HG02588 (cell line): ENCODE measurements at regions not wholly inside any gene's neighbourhood (a gene's known extent, or its start where the extent isn't known, plus 50 kb on each side); places are given as distances from the start of the nearest gene placed in this dataset.

Source experiments
- ATAC-seq: cut with Tn5 transposase; IDR thresholded peaks from one replicate; pipeline ENCODE4 v1.9.1; 2021; ENCODE audit warnings: mild to moderate bottlenecking, moderate library complexity; ENCODE audit not compliant: unreplicated experiment

DNA sequence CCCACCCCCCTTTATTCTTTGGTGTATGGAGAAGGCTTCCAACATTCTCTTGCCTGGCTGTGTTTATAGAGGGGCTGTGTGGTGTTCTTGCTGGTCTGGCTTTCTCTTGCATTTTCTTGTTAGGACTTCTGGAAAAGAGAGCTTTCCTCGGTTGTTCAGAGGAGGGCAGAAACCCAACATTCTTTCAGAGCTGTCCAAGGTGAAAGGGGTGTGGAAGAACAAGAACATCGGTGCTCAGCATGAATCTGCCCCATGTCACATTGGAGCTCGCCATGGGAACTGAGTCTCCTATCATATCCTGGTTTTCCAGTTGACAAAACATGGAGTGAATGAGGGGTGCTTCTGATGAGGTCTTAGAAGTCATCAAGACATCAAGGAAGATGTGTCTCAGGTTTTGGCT, 281.8 kb downstream of the RNF144B start:
- ATAC-seq, result no peak

DNA sequence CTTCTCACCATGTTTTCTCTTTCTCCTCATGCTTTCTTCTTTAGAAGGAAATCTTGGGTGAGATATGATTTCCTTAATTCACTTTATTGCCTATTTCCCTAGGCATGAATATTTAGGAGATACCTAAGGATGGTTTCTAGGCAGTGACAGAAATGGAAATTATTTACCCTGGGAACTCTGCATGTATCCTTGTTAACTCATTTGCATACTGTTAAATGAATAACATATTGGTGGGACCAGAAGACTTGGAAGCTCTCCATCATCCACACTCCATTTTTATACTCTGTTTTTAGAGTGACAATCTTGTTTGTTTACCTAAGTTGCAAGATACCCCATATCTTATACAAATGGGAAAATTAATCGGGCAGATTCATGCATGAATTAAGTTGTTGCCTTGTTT, 285.7 kb downstream of the RNF144B start:
- ATAC-seq, result no peak

DNA sequence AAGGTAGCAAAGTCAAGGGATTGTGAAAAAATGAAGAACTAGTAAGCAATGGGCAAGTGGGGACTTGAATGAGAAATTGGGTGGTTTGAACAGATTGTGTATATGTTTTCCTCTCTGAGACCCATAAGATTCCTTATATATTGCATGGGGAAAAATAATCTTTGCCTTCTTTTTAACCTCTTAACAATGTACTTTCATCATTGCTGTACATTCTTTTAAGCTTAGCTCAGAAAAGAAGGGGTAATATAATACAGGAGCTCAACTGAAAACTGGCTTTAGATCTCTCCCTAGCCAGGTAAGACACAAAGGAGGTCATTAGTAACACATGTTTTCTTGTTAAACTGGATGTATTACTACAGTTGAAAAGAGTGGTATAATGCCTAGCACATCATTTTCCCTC, 287.2 kb downstream of the RNF144B start:
- no peak for ATAC-seq

DNA sequence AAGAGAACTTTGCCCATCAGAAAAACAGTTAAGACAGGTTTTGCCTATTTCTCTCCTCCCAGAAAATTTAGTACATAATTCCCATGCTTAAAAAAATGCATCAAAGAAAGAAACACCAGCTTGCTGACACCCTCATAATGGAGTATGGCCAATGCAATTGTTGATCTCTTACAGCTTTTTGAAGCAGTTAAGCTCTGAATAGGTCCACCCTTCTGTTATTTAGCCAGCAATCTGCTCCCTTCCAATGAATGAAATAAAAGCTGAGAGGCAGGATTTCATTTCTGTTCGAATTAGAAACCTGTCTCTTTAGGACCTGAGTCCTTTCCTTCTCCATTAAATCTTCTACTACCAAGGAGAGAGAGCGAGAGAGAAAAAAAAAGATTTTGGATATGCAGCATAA, 288.7 kb downstream of the RNF144B start:
- ATAC-seq, result no peak

DNA sequence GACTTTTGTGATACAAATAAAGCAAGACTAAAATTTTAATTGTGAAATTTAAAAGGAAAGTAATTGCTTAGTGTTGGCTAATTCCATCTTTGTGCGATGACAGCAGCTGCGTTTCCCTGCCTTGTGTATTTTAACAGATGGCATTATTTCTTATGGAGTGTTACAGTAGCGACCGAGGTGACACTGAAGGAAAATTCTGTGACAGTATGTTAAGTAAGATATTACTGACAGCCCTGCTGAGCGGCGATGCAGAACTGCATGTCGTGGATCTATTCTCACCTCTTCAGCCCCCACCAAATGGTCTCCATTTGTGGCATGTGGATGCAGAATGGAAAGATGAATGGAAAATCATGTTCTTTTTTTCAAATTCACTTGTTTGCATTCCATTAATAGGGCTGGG, 289.4 kb downstream of the RNF144B start:
- no peak for ATAC-seq

DNA sequence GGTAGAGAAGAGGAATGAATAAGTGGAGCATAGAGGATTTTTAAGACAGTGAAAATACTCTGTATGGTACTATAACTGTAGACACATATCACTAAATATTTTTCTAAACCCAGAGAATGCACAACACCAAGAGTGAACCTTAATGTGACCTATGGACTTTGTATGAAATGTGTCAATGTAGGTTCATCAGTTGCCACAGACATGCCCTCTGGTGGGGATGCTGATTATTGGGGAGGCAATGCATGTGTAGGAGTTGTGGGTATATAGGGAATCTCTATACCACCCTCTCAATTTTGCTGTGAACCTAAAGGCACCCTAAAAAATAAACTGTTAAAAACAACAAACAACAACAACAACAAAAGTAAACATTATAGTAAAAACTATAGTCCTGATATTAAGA, 293.7 kb downstream of the RNF144B start:
- no peak for ATAC-seq

DNA sequence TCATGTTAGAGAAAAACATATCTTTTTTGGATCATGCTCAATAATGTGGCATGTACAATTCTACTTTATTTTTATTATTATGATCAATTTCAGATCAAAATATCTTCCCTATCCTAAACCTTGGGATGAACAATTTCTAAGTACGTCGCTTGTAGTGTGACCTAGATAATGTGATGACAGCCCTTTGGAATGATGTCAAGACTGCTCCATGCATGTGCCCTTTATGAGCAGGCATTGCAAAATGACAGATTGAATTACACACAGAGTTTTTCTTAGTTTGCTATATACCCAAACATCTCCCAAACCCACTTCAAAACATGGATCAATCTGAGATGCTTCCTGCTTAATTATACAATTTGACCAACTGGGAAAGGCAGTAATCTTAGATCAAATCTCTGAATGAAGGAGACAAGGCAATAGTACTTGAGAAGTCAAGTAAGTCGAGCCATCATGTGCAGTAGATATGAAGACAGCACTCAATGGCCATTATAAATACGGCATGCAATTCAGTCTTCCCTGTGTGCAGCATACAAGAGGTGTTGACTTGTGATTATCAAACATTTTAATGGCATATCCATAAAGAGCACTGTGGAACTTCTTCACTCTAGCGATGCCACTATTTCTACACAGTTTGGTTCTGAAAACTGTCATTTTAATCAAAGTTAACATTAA, 294.8 kb downstream of the RNF144B start:
- no peak for ATAC-seq

DNA sequence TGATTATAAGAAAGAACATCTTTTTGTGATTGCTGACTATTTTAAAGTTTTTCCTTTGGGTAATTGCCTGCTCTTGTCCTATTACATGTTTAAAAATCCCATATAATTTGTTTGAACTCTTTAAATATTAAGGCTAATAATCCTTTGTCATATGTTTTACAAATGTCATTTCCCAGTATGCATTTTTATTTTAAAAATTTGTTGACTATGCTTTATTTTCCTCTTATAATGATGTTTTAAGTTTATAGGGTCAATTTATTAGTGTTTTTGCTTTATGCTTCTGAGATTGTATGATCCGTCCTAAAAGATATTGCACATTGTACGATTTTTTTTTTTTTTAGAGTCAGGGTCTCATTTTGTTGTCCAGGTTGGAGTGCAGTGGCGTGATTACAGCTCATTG, 297.2 kb downstream of the RNF144B start:
- ATAC-seq, result no peak

DNA sequence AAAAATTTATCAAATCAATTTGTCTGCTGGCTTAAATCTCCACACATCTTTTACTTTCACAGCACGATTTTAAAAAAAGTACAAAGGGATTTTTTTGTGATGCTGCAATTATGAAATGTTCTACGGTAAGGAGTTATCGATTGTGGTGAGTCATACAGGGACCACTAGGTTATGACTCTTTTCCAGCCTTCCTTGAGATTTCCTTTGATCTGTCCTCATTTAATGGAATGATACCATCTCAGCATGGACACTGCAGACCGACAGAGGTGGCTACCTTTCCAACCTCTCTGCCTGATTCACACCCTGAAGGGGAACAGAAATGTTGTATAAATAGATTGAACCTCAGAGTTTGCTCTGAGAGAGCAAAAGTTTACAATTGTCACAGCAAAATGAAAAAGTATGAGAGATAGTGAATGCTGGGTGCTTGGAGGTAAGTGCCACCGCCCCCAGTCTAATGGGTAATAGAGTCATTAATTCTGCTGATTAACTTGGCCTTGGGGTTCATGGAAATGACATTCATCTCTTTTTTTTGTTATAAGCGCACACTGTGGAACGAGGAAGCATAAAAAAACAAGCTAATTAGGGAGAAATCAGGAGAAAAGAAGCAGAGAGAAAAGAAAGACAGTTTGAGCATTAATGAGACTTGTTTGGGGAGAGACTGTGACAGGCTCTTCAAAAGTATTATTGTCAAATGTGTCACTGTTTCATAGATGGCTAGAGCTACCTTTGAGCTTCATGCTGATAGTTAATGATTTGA, 306.0 kb downstream of the RNF144B start:
- ATAC-seq, result no peak

DNA sequence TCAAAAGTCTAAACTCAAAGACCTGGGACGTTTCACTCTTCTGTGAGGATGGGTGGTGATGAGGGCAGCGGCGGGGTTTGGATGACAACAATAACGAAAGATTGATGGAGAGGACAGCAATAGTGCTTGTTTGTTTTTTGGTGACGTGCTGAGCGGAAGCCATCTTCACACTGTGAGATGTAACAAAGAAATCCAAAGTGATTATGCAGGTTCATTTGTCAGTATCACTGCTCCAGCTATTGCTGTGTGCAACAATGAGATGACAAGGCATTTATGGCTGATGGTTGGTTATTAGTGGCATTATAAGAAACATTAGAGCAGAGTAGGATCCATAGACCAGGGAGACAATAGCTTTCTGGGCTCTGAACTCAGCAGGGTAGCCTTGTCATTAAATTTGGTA, 306.7 kb downstream of the RNF144B start:
- ATAC-seq, result no peak

DNA sequence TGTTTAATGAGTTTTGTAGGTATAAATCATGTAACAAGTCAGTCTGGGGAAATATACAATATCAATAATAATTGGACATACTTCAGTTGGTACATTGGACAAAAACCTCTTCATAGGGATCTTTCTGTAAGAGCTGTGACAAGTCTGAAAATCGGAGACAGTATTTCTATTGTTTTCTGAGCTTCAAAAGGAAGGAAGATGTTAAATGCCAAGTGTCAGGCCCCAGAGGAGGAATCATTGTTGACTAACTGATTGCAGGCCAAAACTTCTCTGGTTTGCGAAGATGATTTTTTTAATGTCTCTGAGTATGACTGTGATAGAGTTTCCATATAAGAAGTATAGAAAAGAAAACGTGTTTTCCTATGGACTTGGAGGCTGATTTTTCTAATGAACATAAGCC, 316.4 kb downstream of the RNF144B start:
- ATAC-seq, result no peak

DNA sequence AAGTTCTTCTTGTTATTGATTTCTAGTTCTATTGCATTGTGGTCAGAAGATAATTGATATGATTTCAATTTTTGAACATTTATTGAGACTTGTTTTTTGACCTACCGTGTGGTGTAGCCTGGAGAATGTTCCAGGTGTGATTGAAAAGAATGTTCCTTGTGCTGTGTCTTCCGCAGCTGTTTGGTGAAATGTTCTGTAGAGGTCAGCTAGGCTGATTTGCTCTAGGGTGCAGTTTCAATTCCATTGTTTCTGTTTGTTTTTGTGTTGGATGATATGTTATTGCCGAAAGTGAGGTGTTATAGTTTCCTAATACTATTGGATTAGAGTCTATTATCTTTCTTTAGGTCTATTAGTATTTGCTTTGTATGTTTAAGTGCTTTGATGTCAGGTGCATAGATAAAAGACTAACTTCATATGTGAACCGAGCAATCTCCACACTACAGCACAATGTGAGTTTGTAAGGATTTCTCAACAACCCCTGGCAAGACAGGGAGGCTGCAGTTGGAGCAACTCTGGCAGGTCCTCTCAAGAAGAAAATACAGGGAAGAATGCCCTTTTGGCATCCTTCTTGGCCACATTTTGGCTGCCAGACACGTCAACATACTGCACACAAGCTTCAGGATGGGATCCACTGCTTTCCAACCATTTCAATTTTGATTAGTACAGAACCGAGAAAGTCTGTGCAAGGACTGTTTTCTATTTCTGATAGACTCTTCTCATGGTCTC, 320.7 kb downstream of the RNF144B start:
- no peak for ATAC-seq

DNA sequence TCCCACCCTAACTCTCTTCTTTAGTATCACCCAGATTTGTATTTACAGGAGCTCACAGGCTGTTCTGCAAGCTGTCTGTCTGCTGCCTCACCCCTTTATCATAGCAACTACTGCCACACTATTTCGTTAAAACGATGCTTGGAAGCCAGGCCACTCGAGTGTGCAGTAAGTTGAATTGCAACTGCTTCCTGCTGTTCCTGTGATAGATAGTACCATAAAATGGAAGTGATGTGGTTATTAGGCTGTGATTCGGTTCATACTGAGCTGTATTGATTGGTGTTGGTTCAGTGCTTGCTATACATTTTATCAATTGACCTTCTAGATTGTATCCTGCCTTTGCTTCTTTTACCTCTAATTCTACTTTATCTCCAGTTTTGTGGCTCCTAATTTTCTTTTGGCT, 325.4 kb downstream of the RNF144B start:
- ATAC-seq, result no peak

DNA sequence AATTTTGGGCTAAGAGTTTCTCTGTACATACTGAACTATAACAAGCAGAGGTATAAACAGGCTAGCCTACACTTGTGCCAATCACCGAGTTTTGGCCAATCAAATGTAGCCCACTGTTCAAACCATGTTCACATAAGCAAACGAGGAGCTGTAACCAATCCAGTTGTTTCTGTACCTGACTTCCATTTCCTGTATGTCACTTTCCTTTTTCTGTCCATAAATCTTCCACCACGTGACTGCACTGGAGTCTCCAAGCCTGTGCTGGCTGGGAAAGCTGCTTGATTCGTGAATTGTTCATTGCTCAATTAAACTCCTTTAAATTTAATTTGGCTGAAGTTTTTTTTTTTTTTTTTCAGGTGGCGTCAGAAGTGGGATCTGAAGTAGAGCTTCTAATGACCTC, 332.9 kb downstream of the RNF144B start:
- no peak for ATAC-seq

DNA sequence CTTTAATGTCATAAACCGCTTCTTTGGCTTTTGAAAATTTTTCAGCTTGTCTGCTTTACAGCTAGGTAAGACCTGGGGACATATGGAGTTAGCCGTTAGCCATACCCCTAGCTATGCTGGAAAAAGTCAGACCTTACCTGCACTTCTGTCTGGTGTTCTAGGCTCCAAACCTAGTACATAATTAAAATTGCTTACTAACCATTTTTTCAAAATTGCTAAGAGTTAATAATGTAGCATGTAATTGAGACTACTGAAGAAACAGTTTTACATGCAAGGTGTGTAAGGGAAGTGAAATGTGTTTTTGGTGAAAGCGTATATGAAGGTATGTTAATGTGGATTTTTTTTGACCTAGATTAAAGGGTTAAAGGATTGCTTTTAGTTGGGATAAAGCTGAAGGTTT, 336.9 kb downstream of the RNF144B start:
- ATAC-seq, result no peak

DNA sequence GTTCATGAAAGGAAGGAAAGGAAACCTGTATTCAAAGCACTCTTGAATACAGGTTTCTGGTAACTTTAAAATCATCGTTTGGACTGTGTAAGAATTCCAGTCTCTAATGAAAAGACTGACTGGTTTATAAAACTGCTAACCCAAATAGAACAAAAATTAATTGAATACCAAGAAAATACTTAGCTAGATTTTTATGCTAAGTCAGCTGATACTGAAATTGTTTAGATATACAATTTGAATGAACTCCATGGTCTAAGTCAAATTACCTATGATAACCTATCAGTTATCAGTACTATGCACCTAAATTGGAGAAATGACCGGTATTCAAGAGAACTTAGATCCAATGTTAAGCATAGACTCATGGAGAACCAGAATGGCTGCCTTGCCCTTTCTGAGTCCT, 338.3 kb downstream of the RNF144B start:
- no peak for ATAC-seq

DNA sequence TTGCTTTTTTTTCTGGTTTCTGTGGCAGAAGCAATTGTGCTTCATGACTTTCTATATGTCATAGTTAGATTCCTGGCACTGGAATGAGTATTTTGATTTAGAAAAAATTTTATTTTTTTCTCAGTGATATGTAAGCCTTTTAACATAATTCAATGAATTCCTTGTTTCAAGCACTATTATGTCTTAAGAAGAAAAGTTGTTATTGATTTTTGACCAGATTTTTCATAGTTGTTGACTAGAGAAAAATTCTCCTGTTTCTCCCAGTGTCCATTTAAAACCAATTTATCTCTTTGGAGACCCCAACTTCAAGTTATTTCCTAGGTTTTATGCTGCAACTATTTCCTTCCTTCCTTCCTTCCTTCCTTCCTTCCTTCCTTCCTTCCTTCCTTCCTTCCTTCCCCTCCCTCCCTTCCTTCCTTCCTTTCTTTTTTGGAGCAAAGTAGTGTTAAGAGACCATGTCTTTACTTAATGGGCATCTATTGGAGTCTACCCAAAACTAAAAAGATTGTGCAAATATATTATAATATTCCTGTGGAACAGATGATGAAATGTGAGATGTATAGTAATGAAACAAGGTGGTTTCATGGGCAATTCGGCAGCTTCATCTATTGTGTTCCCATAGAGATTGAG, 346.9 kb downstream of the RNF144B start:
- no peak for ATAC-seq

DNA sequence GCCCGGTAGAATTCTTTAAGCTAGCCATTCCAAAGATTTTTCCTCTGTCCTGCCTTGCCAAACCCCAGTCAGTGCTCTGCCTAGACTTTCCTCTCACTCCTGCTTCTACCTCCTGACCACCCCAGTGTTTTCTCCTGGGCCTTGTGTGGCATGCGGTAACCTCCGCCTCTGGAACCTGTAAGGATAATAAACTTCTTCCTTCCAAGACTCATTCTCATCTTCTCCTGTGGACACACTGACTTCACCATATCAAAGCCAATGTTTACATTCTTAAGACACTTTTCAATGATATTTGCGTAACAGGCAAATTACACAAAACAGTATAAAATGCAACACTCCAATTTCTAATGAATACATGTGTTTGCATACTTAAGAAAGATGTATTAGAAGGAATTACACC, 354.6 kb downstream of the RNF144B start:
- no peak for ATAC-seq

DNA sequence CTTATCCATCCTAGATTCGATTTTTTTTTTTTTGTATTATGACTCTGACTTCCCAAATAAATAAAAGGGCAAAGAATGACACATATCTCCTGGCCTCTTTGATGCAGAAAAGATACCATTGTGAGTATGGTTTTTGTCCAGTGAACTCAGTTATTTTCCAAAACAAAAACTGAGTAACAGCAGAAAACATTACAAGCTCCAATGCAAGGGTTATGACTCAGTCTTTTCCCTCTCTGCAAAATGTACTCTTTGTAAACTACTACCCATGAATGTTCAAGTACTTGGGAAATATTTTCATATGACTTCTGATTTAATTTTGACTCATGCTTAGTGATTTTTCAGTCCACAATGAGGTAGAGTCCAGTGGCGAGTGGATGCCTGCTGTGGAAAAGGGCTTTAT, 355.3 kb downstream of the RNF144B start:
- no peak for ATAC-seq

DNA sequence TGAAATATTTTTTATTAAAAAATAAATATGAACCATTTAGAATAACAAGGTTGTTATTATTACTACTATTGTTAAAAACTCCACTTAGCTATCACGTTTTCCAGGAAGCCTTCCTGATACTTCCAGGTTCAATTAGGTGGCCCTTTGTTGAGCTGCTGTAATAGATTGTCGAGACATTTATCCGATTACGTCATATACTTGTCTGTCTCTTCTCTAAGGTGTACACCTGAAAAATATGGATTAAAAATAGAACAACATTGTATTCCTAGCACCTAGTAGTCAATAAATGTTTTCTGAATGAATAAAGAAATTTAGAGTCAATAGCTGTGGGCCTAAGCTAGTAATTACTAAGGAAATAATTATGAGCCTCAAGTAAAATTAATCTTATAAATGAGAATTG, 359.6 kb downstream of the RNF144B start:
- ATAC-seq, result no peak

DNA sequence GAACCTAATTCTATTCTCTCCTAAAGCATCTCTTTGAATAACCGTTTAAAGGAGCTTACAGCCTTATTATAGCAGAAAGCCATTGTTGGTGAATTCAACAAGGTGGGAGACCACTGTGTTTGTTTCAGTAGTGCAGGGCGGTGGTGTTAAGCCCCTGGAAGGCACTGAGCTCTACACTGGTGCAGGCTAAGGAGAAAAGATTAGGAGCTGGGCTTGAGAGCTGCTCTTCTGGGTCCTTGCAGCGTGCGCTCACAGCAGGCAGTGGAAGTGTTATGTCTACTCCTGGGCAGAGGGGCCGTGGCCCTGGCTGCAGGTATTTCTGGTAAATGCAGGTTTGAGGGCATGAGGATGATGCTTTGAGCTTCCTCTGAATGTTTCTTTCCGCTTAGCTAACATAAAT, 361.2 kb downstream of the RNF144B start:
- ATAC-seq, result no peak
